Duodenal mucosa (tissue), 2 donors: ENCODE measurements at regions not wholly inside any gene's neighbourhood (a gene's known extent, or its start where the extent isn't known, plus 50 kb on each side); places are given as distances from the start of the nearest gene placed in this dataset.

Experiments
- H3K27ac ChIP-seq: one replicate; pipeline ENCODE4 v1.7.0; 2013; ENCODE audit warnings: low read depth, low read length
- H3K27me3 ChIP-seq, 2 donors: one replicate each; pipeline ENCODE4 v1.7.0; 2013; ENCODE audit warnings: low read length in 2 of 2, control low read depth in 1 of 2; ENCODE audit not compliant: insufficient read depth in 2 of 2, control insufficient read depth in 1 of 2
- H3K36me3 ChIP-seq, 2 donors: one replicate each; pipeline ENCODE4 v1.7.0; 2013; ENCODE audit warnings: low read length in 2 of 2, control low read depth in 1 of 2; ENCODE audit not compliant: insufficient read depth in 2 of 2, control insufficient read depth in 1 of 2
- H3K4me1 ChIP-seq, 2 donors: one replicate each; pipeline ENCODE4 v1.7.0; 2013; ENCODE audit warnings: low read length in 2 of 2, control low read depth in 1 of 2; ENCODE audit not compliant: insufficient read depth in 2 of 2, control insufficient read depth in 1 of 2
- H3K4me3 ChIP-seq, 2 donors: one replicate each; pipeline ENCODE4 v1.7.0; 2013; ENCODE audit warnings: low read length in 2 of 2, low read depth in 1 of 2
- H3K9ac ChIP-seq, 2 donors: one replicate each; pipeline ENCODE4 v1.7.0; 2013; ENCODE audit warnings: low read length in 2 of 2, low read depth in 1 of 2
- H3K9me3 ChIP-seq, 2 donors: one replicate each; pipeline ENCODE4 v1.7.0; 2013; ENCODE audit warnings: low read length in 2 of 2, control low read depth in 1 of 2; ENCODE audit not compliant: control insufficient read depth in 1 of 2

GRCh38 chr11:128093689-128094088, 493.7 kb downstream of the ETS1 start:
- no peak overlapping the region for H3K27ac ChIP-seq

GRCh38 chr11:128089962-128090361, 497.4 kb downstream of the ETS1 start:
- Histone ChIP-seq H3K36me3 (no peaks in the 10 kb centered on the region), H3K27ac (no peak overlapping the region), H3K27me3 (no peaks in the 10 kb centered on the region), H3K4me1 (no peaks in the 10 kb centered on the region), H3K9ac (no peak overlapping the region), H3K9me3 (peaks cover 0 to 4% of the 10 kb centered on the region in 2 donors), H3K4me3 (no peak overlapping the region)

More at GRCh38 chr11:128093689-128094088, 493.7 kb downstream of the ETS1 start:
- Histone ChIP-seq H3K4me1 (no peaks in the 10 kb centered on the region), H3K36me3 (no peaks in the 10 kb centered on the region), H3K27me3 (no peaks in the 10 kb centered on the region), H3K9ac (no peak overlapping the region), H3K4me3 (no peak overlapping the region), H3K9me3 (peaks cover 0 to 4% of the 10 kb centered on the region in 2 donors)

- no peaks in the 10 kb centered on the region for H3K4me1 ChIP-seq
- no peaks in the 10 kb centered on the region for H3K36me3 ChIP-seq
- no peak overlapping the region for H3K4me3 ChIP-seq
- H3K27ac ChIP-seq: no peak overlapping the region
- no peak overlapping the region for H3K9ac ChIP-seq
- no peaks in the 10 kb centered on the region for H3K27me3 ChIP-seq
- peaks cover 0 to 4% of the 10 kb centered on the region in 2 donors for H3K9me3 ChIP-seq
Measured at GRCh38 chr11:128086794-128087193, 500.6 kb downstream of the ETS1 start.

GRCh38 chr11:128085276-128085675, 502.1 kb downstream of the ETS1 start:
- Histone ChIP-seq H3K4me1 (no peaks in the 10 kb centered on the region), H3K36me3 (no peaks in the 10 kb centered on the region), H3K9ac (no peak overlapping the region), H3K27me3 (no peaks in the 10 kb centered on the region), H3K4me3 (no peak overlapping the region), H3K9me3 (peaks cover 0 to 4% of the 10 kb centered on the region in 2 donors), H3K27ac (no peak overlapping the region)

- Histone ChIP-seq H3K9me3 (no peaks in the 10 kb centered on the region), H3K4me3 (no peak overlapping the region), H3K27ac (no peak overlapping the region), H3K36me3 (no peaks in the 10 kb centered on the region), H3K9ac (no peak overlapping the region), H3K4me1 (no peaks in the 10 kb centered on the region), H3K27me3 (no peaks in the 10 kb centered on the region)
Measured at GRCh38 chr11:128082574-128082973, 504.8 kb downstream of the ETS1 start.

- no peaks in the 10 kb centered on the region for H3K9me3 ChIP-seq
- H3K36me3 ChIP-seq: no peaks in the 10 kb centered on the region
- no peak overlapping the region for H3K4me3 ChIP-seq
- no peaks in the 10 kb centered on the region for H3K27me3 ChIP-seq
- no peaks in the 10 kb centered on the region for H3K4me1 ChIP-seq
- no peak overlapping the region for H3K27ac ChIP-seq
- H3K9ac ChIP-seq: no peak overlapping the region
Measured at GRCh38 chr11:128069665-128070064, 517.7 kb downstream of the ETS1 start.

GRCh38 chr11:128067780-128068179, 519.6 kb downstream of the ETS1 start:
- Histone ChIP-seq H3K9ac (no peak overlapping the region), H3K27ac (no peak overlapping the region), H3K9me3 (no peaks in the 10 kb centered on the region), H3K4me1 (no peaks in the 10 kb centered on the region), H3K27me3 (no peaks in the 10 kb centered on the region), H3K4me3 (no peak overlapping the region), H3K36me3 (no peaks in the 10 kb centered on the region)

GRCh38 chr11:128066399-128066798, 521.0 kb downstream of the ETS1 start:
- H3K4me1 ChIP-seq: no peaks in the 10 kb centered on the region
- no peaks in the 10 kb centered on the region for H3K36me3 ChIP-seq
- H3K27me3 ChIP-seq: no peaks in the 10 kb centered on the region
- no peak overlapping the region for H3K4me3 ChIP-seq
- H3K9ac ChIP-seq: no peak overlapping the region
- H3K9me3 ChIP-seq: no peaks in the 10 kb centered on the region
- H3K27ac ChIP-seq: no peak overlapping the region

- Histone ChIP-seq H3K4me3 (no peak overlapping the region), H3K4me1 (no peaks in the 10 kb centered on the region), H3K27ac (no peak overlapping the region), H3K9ac (no peak overlapping the region), H3K9me3 (no peaks in the 10 kb centered on the region), H3K36me3 (no peaks in the 10 kb centered on the region), H3K27me3 (no peaks in the 10 kb centered on the region)
Measured at GRCh38 chr11:128061281-128061871, 526.0 kb downstream of the ETS1 start.

- H3K4me1 ChIP-seq: no peaks in the 10 kb centered on the region
- no peak overlapping the region for H3K27ac ChIP-seq
- H3K9me3 ChIP-seq: no peaks in the 10 kb centered on the region
- H3K27me3 ChIP-seq: no peaks in the 10 kb centered on the region
- no peak overlapping the region for H3K4me3 ChIP-seq
- H3K9ac ChIP-seq: no peak overlapping the region
- no peaks in the 10 kb centered on the region for H3K36me3 ChIP-seq
Measured at GRCh38 chr11:128058580-128059208, 528.7 kb downstream of the ETS1 start.
